Keratinocyte (primary cell): ENCODE measurements at regions not wholly inside any gene's neighbourhood (a gene's known extent, or its start where the extent isn't known, plus 50 kb on each side); places are given as distances from the start of the nearest gene placed in this dataset.

ENCODE experiments used
- DNase-seq: peaks from one replicate; pipeline ENCODE4 v3.0.0-alpha.2; 2011; ENCODE audit warnings: low read depth, missing footprints, low spot score
- FAIRE-seq: peaks from 2 replicates; lab custom pipeline; 2011; peaks lifted over from hg19 to GRCh38; lab: Jason Lieb, UNC
- H2AFZ ChIP-seq: 2 replicates; pipeline ENCODE4 v1.6.0; 2012; ENCODE audit warnings: low read length, control low read depth, inconsistent platforms; ENCODE audit not compliant: control insufficient read depth
- H3K27ac ChIP-seq: 2 replicates; pipeline ENCODE4 v1.5.1; 2011; ENCODE audit warnings: low read length; ENCODE audit not compliant: control insufficient read depth, insufficient read depth
- H3K27me3 ChIP-seq: 3 replicates; pipeline ENCODE4 v1.6.0; 2011; ENCODE audit warnings: low read length; ENCODE audit not compliant: control insufficient read depth, insufficient read depth; ENCODE audit errors: extremely low read depth
- H3K36me3 ChIP-seq, 2 experiments: 2 replicates in 1 of 2; 3 replicates in 1 of 2; pipeline ENCODE4 v1.5.1; 2011; ENCODE audit warnings: low read length in 2 of 2, mild to moderate bottlenecking in 1 of 2; ENCODE audit not compliant: control insufficient read depth in 2 of 2, insufficient read depth in 2 of 2; ENCODE audit errors: extremely low read depth in 1 of 2
- H3K4me1 ChIP-seq: 3 replicates; pipeline ENCODE4 v1.5.1; 2011; ENCODE audit warnings: low read length; ENCODE audit not compliant: control insufficient read depth, insufficient read depth; ENCODE audit errors: extremely low read depth
- H3K4me2 ChIP-seq: 3 replicates; pipeline ENCODE4 v1.6.0; 2011; ENCODE audit warnings: low read depth, low read length; ENCODE audit not compliant: control insufficient read depth, insufficient read depth; ENCODE audit errors: extremely low read depth
- H3K4me3 ChIP-seq, 3 experiments: fragments of 200-600 bp in 1 of 3; sonication (generic) in 1 of 3; 2 replicates in 2 of 3; 3 replicates in 1 of 3; pipeline ENCODE4 v1.5.1; 2011 to 2016; ENCODE audit warnings: low read length in 3 of 3, mild to moderate bottlenecking in 3 of 3, control low read depth in 2 of 3, inconsistent platforms in 1 of 3, low read depth in 1 of 3, mixed read lengths in 1 of 3, mixed run types in 1 of 3, moderate library complexity in 1 of 3; ENCODE audit not compliant: control insufficient read depth in 2 of 3, insufficient read depth in 2 of 3; ENCODE audit errors: extremely low read depth in 1 of 3
- H3K79me2 ChIP-seq: 2 replicates; pipeline ENCODE4 v1.6.0; 2012; ENCODE audit warnings: low read length; ENCODE audit not compliant: control insufficient read depth, insufficient read depth
- H3K9ac ChIP-seq: 3 replicates; pipeline ENCODE4 v1.6.0; 2011; ENCODE audit warnings: low read length; ENCODE audit not compliant: control insufficient read depth, insufficient read depth; ENCODE audit errors: extremely low read depth
- H3K9me1 ChIP-seq: 3 replicates; pipeline ENCODE4 v1.6.0; 2011; ENCODE audit warnings: low read length; ENCODE audit not compliant: control insufficient read depth, insufficient read depth; ENCODE audit errors: extremely low read depth
- H3K9me3 ChIP-seq: 2 replicates; pipeline ENCODE4 v1.5.1; 2012; ENCODE audit warnings: low read depth, low read length; ENCODE audit not compliant: control insufficient read depth
- H4K20me1 ChIP-seq: 3 replicates; pipeline ENCODE4 v1.6.0; 2011; ENCODE audit warnings: low read length; ENCODE audit not compliant: control insufficient read depth, insufficient read depth; ENCODE audit errors: extremely low read depth
- CTCF ChIP-seq, 3 experiments: IDR thresholded peaks in 1 of 3; conservative IDR thresholded peaks in 1 of 3; optimal IDR thresholded peaks in 1 of 3; 2 replicates in 2 of 3; 3 replicates in 1 of 3; pipeline versions ENCODE3 to v1.5.1; 2011; ENCODE audit warnings: low read length in 3 of 3, mild to moderate bottlenecking in 3 of 3, moderate library complexity in 2 of 3, control low read depth in 1 of 3, inconsistent platforms in 1 of 3; ENCODE audit not compliant: insufficient read depth in 2 of 3; ENCODE audit errors: extremely low read depth in 1 of 3
- EZH2 ChIP-seq: IDR thresholded peaks from one replicate; pipeline ENCODE4 v1.6.1; 2012; ENCODE audit warnings: inconsistent platforms, mild to moderate bottlenecking, low read length, moderate library complexity
- dilution Hi-C: fragments of 300-500 bp; cut with MboI; formaldehyde crosslinking; loops from one replicate; pipeline ENCODE4 v1.7.0; 2020; ENCODE audit warnings: low sequenced_read_pairs; ENCODE audit not compliant: extremely low pct_ligation_motif_present

GRCh38 chr22:49168219-49168813, 659.4 kb downstream of the BRD1 start:
- H4K20me1 ChIP-seq, result no peaks in the 10 kb centered on the region
- H3K4me3 ChIP-seq, result no peak overlapping the region
- H2AFZ ChIP-seq, result no peak overlapping the region
- no peaks in the 10 kb centered on the region for H3K9me1 ChIP-seq
- H3K79me2 ChIP-seq, result no peaks in the 10 kb centered on the region
- dilution Hi-C loops, result no loop called here
- H3K9ac ChIP-seq, result no peak overlapping the region
- no peak for TF ChIP-seq EZH2
- no peak for TF ChIP-seq CTCF (optimal IDR thresholded peaks at IDR 0.05 in 1 of 3, IDR thresholded peaks at IDR 0.05 in 1 of 3, conservative IDR thresholded peaks at IDR 0.05 in 1 of 3; ENCODE audit: extremely low read depth in 1 of 3, insufficient read depth in 2 of 3, low read length in 3 of 3)
- no peak for DNase-seq
- H3K27me3 ChIP-seq, result no peaks in the 10 kb centered on the region
- peaks cover 19% of the 10 kb centered on the region for H3K9me3 ChIP-seq
- H3K36me3 ChIP-seq, result no peaks in the 10 kb centered on the region
- FAIRE-seq, result no peak
- H3K4me2 ChIP-seq, result no peak overlapping the region
- H3K4me1 ChIP-seq, result no peaks in the 10 kb centered on the region
- H3K27ac ChIP-seq, result no peak overlapping the region

GRCh38 chr22:49166746-49167145, 660.9 kb downstream of the BRD1 start:
- Histone ChIP-seq H3K79me2 (no peaks in the 10 kb centered on the region), H3K4me2 (no peak overlapping the region), H3K9me1 (no peaks in the 10 kb centered on the region), H3K9ac (no peak overlapping the region), H3K36me3 (no peaks in the 10 kb centered on the region), H4K20me1 (no peaks in the 10 kb centered on the region), H3K4me3 (no peak overlapping the region), H3K27me3 (no peaks in the 10 kb centered on the region), H3K9me3 (peaks cover 17% of the 10 kb centered on the region), H2AFZ (no peak overlapping the region), H3K27ac (no peak overlapping the region), H3K4me1 (no peaks in the 10 kb centered on the region)
- no peak for TF ChIP-seq CTCF (optimal IDR thresholded peaks at IDR 0.05 in 1 of 3, IDR thresholded peaks at IDR 0.05 in 1 of 3, conservative IDR thresholded peaks at IDR 0.05 in 1 of 3; ENCODE audit: extremely low read depth in 1 of 3, insufficient read depth in 2 of 3, low read length in 3 of 3)
- no peak for TF ChIP-seq EZH2
- DNase-seq (no peak), FAIRE-seq (no peak)
- dilution Hi-C loops, result no loop called here
